ENCODE measurements at regions not wholly inside any gene's neighbourhood (a gene's known extent, or its start where the extent isn't known, plus 50 kb on each side); places are given as distances from the start of the nearest gene placed in this dataset.
"Not testable (repeated sequence)": the region's sequence is repeated elsewhere in the genome, so short reads cannot be mapped to it uniquely, and the experiment has no call there.

- no peak for DNase-seq
These were observed 1293.5 kb downstream of the XPNPEP1 start for GRCh38 chr10:108629834-108630233.

GRCh38 chr10:108624052-108624451 lies 1299.3 kb downstream of the XPNPEP1 start:
- no peak for DNase-seq

GRCh38 chr10:108620821-108621534 lies 1302.3 kb downstream of the XPNPEP1 start:
- no peak for DNase-seq

GRCh38 chr10:108616559-108617285 lies 1306.6 kb downstream of the XPNPEP1 start:
- no peak for DNase-seq

DNA sequence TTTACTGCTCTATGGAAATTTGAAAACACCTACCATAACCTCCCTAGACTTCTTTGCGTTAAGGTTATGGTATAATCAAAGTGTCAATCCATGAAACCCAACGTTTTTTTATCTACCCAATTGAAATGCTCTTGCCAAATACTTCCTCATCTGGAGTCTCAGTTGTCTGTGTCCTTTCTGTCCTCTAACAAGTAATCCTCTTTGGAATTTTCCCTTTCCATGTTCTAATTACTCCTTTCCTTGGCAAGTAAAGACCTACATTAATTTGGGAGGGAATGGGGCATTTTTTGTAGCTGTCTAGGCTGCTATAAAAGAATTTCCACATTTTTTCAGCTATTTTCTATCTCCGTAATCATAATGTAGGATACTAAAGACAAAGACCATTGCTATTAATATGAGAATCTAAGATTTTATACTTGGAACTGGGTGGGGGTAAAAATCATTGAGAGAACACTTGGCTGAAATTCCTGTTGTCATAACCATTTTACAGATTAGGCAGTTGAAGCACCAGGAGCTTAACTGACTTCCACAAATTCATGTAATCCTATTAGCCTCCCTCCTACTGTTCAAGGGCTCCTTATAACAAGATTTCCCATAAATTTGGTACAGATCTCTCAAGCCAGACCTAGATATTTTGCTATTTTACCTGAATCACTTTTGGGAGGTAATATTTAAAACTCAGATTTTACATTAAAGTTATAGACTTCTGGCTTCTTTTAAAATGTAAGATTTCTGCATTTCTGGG lies 1307.6 kb downstream of the XPNPEP1 start:
- no peak for DNase-seq

DNA sequence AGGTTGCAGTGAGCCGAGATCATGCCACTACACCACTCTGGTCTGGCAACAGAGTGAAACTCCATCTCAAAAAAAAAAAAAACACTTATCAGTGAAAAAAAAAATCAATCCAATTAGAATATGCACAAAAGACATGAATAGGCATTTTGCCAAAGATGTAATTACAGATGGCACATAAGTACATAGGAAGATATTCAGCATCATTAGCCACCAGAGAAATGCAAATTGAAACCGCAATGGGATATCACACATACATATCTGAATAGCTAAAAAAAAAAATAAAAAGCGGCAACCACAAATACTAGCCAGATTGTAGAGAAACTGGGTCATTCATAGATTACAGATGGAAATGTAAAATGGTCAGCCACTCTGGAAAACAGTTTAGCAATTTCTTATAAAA lies 1310.8 kb downstream of the XPNPEP1 start:
- no peak for DNase-seq

- DNase-seq, result no peak
These were observed 1314.5 kb downstream of the XPNPEP1 start for GRCh38 chr10:108608860-108609259.

- no peak for DNase-seq
These were observed 1321.5 kb downstream of the XPNPEP1 start for GRCh38 chr10:108601851-108602250.

- DNase-seq, result not testable (repeated sequence)
These were observed 1322.8 kb downstream of the XPNPEP1 start for GRCh38 chr10:108600511-108600910.

- DNase-seq, result not testable (repeated sequence)
These were observed 1324.0 kb downstream of the XPNPEP1 start for GRCh38 chr10:108599317-108599716.

GRCh38 chr10:108598831-108599230 lies 1324.5 kb downstream of the XPNPEP1 start:
- no peak for DNase-seq

DNA sequence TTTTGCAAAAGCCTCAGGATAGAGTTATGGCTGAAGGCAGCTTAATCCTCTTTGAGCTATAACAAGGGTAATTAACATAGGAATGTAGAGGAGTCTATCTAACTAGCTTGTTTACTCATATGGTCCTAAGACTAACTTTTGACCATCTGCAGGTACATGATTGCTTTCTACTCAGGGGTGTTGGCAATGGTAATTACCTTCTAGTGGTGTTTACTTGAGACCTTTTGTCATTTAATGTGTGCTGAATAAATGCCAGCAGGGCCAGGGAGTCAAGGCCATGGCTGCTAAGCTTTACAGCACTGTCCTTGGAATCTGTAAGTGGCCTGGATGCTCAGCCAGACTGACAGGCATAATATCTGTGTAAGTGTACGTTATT lies 1325.0 kb downstream of the XPNPEP1 start:
- DNase-seq, result no peak

DNA sequence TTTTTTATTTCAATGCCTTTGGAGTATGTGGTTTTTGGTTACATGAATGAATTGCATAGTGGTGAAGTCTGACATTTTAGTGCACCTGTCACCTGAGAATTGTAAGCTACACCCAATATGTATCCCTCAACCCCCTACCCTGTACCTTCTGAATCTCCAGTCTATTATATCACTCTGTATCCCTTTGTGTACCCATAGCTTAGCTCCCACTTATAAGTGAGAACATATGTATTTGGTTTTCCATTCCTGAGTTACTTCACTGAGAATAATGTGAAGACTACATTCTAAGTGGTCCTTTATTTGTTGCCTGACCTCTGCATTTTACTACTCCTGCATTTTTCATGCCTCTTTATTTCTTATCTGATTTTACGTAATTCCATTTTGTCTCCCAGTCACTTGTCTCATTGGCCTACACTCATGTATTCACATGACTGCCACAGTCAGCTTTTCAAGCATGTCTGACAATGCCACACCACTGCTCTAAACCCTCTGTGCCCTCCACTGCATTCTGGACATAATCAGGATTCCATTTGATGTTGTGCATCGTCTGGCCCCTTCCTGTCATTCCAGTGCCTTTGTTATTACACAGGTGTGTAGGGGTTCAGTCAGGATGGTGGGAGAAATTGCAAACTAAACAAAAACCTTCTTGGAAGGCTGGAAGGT lies 1325.5 kb downstream of the XPNPEP1 start:
- DNase-seq, result no peak

GRCh38 chr10:108597031-108597430 lies 1326.3 kb downstream of the XPNPEP1 start:
- no peak for DNase-seq

- DNase-seq, result no peak
These were observed 1330.4 kb downstream of the XPNPEP1 start for GRCh38 chr10:108592956-108593355.

DNA sequence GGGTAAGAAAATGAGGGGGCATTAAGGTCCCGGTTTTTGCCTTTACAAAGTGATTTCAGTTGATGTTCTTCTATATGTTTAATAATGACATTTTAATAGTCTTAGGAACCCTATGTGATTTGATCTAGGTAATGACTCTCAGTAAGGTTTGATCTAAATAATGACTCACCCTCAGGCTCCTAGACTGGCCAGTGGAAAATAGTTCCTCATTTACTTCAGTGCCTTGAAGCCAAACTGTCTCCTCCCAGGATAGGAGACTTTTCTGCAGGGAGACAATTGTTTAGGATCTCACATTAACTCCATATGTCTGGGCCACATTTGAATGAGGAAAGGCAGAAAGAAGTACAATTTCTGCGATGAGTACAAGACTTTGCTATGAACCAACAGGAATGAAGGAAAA lies 1331.9 kb downstream of the XPNPEP1 start:
- DNase-seq, result no peak

DNA sequence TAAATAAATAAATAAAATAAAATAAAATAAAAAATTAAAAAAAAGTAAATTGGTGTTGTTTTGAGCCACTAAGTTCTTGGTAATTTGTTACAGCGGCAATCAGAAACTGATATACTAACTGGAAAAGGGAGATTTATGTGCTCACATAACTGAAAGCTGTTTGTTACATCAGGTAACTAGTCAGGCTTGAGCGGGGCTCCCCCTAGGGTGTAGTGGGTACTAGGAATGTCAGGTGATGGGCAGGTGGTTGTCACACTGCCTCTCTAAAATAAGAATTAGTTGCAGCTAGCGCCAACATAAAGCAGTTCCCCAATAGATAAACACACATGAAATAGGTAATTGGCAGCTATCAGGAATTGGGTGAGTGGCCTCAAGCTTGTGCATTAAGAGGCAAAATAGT lies 1336.9 kb downstream of the XPNPEP1 start:
- DNase-seq, result no peak

GRCh38 chr10:108583877-108584276 lies 1339.4 kb downstream of the XPNPEP1 start:
- no peak for DNase-seq

- DNase-seq, result no peak
These were observed 1340.4 kb downstream of the XPNPEP1 start for GRCh38 chr10:108582888-108583287.

- DNase-seq, result no peak
These were observed 1340.9 kb downstream of the XPNPEP1 start for GRCh38 chr10:108582387-108582786.

- no peak for DNase-seq
These were observed 1345.1 kb downstream of the XPNPEP1 start for GRCh38 chr10:108578258-108578657.

DNA sequence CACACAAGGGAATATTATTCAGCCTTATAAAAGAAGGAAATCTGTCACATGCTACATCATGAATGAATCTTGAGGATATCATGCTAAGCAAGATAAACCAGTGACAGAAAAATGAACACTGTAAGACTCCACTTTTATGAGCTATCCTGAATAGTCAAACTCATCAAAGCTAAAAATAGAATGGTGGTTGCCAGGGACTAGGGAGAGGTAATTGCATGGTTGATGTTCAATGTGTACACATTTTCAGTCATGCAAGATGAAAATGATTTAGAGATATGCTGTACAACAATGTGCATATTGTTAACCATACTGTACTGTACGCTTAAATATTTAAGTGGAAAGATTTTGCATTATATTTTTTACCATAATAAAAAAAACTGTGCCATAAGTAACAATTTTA lies 1349.1 kb downstream of the XPNPEP1 start:
- no peak for DNase-seq

DNA sequence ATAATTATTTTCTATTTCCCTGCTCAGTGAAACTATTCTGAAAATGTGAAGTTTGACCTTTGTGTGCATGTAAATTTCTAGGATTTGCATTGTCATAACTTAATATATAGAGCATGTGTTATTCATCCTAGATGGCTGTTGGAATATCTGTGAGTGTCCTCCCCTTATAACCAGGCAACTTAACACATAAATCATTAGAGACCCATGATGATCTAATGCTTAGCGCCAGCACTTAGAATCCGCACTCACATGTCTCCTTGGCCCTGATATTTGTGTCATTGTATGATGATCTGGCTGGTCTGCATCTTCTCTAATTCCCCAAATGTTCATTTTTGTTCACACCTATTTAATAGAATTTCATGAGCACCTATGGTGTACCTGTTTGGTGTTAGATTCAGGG lies 1354.5 kb downstream of the XPNPEP1 start:
- no peak for DNase-seq

Measured in activated CD4-positive, alpha-beta T cell treated with anti-CD3 and anti-CD28 coated beads, Interleukin-2, Interleukin-6, amounts not matched to agents 100 ng/mL and 50 ng/mL, durations not matched to agents 16 hours and 8 hours (primary cell).